ENCODE measurements at regions not wholly inside any gene's neighbourhood (a gene's known extent, or its start where the extent isn't known, plus 50 kb on each side); places are given as distances from the start of the nearest gene placed in this dataset.

- TF ChIP-seq POLR2A (IDR thresholded peaks at IDR 0.05) (no peak), CTCF (IDR thresholded peaks at IDR 0.05) (no peak)
Measured at GRCh38 chr1:157893686-157894085, 52.1 kb upstream of the CD5L start.
